Activated CD4-positive, alpha-beta memory T cell treated with anti-CD3 and anti-CD28 coated beads, Interleukin-2, amount 10 ng/mL, durations not matched to agents 7 days and 5 days (primary cell): ENCODE measurements at regions not wholly inside any gene's neighbourhood (a gene's known extent, or its start where the extent isn't known, plus 50 kb on each side); places are given as distances from the start of the nearest gene placed in this dataset.

Experiments used
- CTCF ChIA-PET: fragments of 350-600 bp; sonication (Branson Sonifier 250); formaldehyde crosslinking; loops from one replicate; lab custom pipeline; 2021; ENCODE audit warnings: antibody characterized with exemption, inconsistent platforms; lab: Charles Lee
- POLR2A ChIA-PET: fragments of 350-600 bp; sonication (Branson Sonifier 250); formaldehyde crosslinking; loops from one replicate; lab custom pipeline; 2021; ENCODE audit warnings: antibody characterized with exemption; lab: Charles Lee
- DNase-seq: peaks from one replicate; pipeline ENCODE4 v3.0.0-alpha.2; 2020
- H3K27ac Mint-ChIP-seq: one replicate; pipeline ENCODE4 v1.8.0; 2021; ENCODE audit warnings: mild to moderate bottlenecking, mixed read lengths
- H3K27me3 Mint-ChIP-seq: one replicate; pipeline ENCODE4 v1.8.0; 2021; ENCODE audit warnings: mixed read lengths
- H3K36me3 Mint-ChIP-seq: one replicate; pipeline ENCODE4 v1.8.0; 2021; ENCODE audit warnings: low read depth, mixed read lengths
- H3K4me1 Mint-ChIP-seq: one replicate; pipeline ENCODE4 v1.8.0; 2021; ENCODE audit warnings: mixed read lengths
- H3K4me3 Mint-ChIP-seq: one replicate; pipeline ENCODE4 v1.8.0; 2021; ENCODE audit warnings: mild to moderate bottlenecking, mixed read lengths
- H3K9me3 Mint-ChIP-seq: one replicate; pipeline ENCODE4 v1.8.0; 2021; ENCODE audit warnings: mixed read lengths

DNA sequence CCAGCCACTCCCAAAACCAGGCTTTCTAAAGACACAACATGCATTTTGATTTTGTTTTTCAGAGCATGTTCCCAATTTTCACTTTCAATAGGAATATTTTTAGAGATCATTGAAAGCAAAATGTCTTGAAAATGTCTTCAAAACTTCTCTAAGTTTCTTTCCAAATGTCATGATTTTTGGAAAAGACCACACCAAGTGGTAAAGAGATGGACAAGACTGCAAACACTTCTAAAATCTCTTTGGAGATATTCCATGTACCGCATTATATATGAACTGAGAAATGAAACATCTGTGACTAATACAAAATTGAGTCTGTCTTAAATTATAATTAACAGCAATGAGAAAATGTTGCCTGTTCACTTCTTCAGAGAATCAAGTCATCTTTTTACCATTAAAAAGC, 418.0 kb upstream of the PKN2 start:
- no peak overlapping the region for H3K4me3 Mint-ChIP-seq
- H3K4me1 Mint-ChIP-seq, result no peaks in the 10 kb centered on the region
- ChIA-PET POLR2A (no interaction called here), CTCF (no interaction called here)
- DNase-seq, result no peak
- no peaks in the 10 kb centered on the region for H3K36me3 Mint-ChIP-seq
- no peaks in the 10 kb centered on the region for H3K9me3 Mint-ChIP-seq
- no peak overlapping the region for H3K27ac Mint-ChIP-seq
- H3K27me3 Mint-ChIP-seq, result no peaks in the 10 kb centered on the region

DNA sequence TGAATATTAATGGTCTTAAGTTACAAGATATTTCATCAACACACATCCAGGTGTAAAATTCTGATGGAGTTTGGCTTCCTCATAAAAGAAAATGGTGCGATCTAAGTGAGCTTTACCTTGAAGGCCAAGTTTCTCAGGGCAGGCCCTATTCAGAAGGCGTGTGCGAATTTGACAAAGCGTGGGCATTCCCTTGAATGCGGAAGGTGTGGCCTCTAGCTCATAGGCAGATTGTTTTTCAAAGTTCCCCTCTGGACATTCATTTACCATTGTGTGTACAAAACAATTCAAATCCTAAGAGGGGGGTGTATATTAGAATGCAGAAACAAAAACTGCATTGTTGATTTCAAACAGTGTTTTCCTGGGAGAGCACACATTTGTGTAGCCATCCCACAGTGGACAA, 411.9 kb upstream of the PKN2 start:
- Mint-ChIP-seq H3K4me3 (no peak overlapping the region), H3K4me1 (no peaks in the 10 kb centered on the region)
- POLR2A ChIA-PET, result no interaction called here

DNA sequence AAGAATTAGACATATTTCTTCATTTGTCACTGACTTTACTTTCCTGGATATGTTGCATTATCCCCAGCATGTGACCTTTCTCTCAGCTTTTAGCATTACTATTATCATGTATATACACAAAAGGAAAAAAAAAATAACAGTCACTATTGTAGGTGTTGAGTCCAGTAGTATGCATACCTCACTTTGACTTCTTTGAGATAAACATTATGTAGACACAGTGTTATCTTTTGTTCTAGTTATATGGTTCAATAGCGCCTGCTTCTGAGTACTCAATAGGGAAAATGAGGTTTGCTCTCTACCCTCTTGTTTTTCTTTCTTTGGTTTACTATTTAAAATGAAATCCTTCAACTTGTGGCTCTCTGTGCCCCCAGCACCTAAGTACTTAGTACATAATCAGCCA, 409.6 kb upstream of the PKN2 start:
- H3K4me1 Mint-ChIP-seq, result no peaks in the 10 kb centered on the region
- H3K27ac Mint-ChIP-seq, result no peak overlapping the region
- H3K27me3 Mint-ChIP-seq, result no peaks in the 10 kb centered on the region
- no peak for DNase-seq
- no peaks in the 10 kb centered on the region for H3K9me3 Mint-ChIP-seq
- POLR2A ChIA-PET, result no interaction called here
- CTCF ChIA-PET, result no interaction called here
- H3K36me3 Mint-ChIP-seq, result no peaks in the 10 kb centered on the region
- H3K4me3 Mint-ChIP-seq, result no peak overlapping the region

More for the DNA sequence above, 411.9 kb upstream of the PKN2 start:
- no peaks in the 10 kb centered on the region for H3K9me3 Mint-ChIP-seq
- no peaks in the 10 kb centered on the region for H3K27me3 Mint-ChIP-seq
- H3K36me3 Mint-ChIP-seq, result no peaks in the 10 kb centered on the region
- CTCF ChIA-PET, result no interaction called here
- no peak overlapping the region for H3K27ac Mint-ChIP-seq
- DNase-seq, result no peak

DNA sequence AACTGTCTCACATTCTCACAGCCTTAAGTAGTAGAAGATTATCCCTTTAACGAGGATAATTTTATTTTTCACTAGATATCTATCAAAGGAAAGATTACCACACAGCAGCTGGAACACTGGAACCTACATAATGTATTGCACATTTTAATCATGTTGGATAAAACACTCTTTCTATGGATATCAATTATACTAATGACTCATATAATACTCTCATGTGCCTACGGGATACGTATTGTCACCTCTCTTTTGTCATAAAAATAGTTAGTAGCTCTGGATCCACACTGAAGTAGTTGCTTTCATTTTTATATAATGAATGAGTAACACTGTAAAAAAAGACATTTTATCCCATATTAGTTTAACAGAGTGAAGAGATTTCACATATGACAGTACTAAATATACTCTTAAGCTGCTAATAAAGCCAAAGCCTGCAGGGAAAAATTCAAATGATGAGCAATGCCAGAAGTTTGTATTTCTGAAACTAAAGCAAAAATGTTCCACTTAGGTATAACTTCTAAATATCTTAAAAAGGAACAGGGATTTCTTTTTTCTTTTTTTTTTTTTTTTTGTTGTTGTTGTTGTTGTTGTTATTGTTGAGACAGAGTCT, 408.7 kb upstream of the PKN2 start:
- H3K27me3 Mint-ChIP-seq, result no peaks in the 10 kb centered on the region
- ChIA-PET CTCF (no interaction called here), POLR2A (no interaction called here)
- H3K9me3 Mint-ChIP-seq, result peaks cover 4% of the 10 kb centered on the region
- no peak for DNase-seq
- no peak overlapping the region for H3K4me3 Mint-ChIP-seq
- no peaks in the 10 kb centered on the region for H3K4me1 Mint-ChIP-seq
- no peaks in the 10 kb centered on the region for H3K36me3 Mint-ChIP-seq
- H3K27ac Mint-ChIP-seq, result no peak overlapping the region

DNA sequence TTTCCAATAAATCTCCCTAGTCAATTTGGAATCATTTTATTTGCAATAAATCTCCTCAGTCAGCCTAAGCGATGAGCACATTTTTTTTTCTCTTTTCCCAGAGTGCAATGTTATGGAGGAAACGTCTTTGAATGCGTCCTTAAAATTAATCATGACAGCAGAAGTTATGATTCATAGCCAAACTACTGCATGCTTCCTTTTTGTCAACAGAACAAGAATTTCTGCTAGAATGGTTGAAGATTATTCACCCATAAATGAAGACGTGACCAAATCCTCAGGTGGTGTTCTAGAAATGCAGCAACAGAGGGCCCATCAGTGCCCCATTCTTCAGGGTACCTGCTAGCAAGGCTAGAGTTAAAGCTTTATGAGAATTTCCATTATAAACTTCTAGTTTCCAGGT, 407.9 kb upstream of the PKN2 start:
- POLR2A ChIA-PET, result no interaction called here
- Mint-ChIP-seq H3K36me3 (no peaks in the 10 kb centered on the region), H3K4me1 (no peaks in the 10 kb centered on the region), H3K27me3 (no peaks in the 10 kb centered on the region), H3K4me3 (no peak overlapping the region), H3K9me3 (peaks cover 4% of the 10 kb centered on the region), H3K27ac (no peak overlapping the region)
- DNase-seq, result no peak
- CTCF ChIA-PET, result no interaction called here

DNA sequence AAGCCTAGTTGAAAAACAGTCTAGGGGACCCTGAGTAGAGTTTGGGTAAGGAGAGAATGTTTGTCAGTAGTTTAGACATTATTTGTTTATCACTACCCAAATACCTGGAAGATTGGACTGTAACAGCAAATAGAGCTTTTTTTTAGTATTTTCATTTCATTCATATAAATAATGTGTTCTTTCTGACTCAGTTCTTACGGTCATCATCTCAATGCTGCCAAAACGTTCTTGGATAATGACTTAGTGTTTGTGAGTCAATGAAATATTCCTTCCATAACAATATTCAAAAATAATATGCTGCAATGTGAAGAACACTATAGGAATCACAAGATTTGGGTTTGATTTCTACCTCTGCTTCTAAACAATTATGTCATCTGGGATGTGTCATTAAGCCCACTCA, 400.0 kb upstream of the PKN2 start:
- no peak for DNase-seq
- Mint-ChIP-seq H3K27me3 (no peaks in the 10 kb centered on the region), H3K36me3 (no peaks in the 10 kb centered on the region), H3K4me1 (no peaks in the 10 kb centered on the region), H3K9me3 (peaks cover 4% of the 10 kb centered on the region), H3K4me3 (no peak overlapping the region), H3K27ac (no peak overlapping the region)
- ChIA-PET CTCF (no interaction called here), POLR2A (no interaction called here)

DNA sequence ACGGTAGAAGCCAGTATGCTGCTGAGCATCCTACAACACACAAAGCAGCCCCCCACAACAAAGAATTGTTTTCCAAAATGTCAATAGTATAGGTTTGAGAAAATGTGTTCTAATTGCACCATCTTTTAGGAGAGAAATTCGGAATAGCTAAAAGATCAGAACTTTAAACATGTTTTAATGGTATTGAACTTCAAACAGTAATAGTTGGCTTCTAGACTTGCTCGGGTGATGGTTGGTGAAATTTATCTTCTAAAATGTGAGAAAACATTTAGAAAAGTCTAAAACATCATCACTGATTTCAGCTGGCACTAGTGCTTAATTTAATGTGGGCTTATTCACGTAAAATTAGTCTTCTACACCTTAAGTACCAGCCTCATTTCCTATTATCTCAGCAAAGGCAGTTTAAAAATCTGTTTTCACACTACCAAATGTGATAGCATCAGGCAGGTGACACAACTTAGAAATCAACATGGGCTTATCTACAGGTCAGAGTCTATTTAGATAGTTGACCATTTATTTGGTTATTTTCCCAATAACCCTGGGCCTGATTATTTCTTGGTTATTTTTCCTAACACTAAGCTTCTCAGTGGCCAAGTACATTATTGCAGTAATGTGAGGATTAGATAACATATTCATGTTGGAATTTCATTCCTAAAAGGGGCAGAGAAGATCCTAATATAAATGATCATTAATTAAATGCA, 399.3 kb upstream of the PKN2 start:
- POLR2A ChIA-PET, result no interaction called here
- Mint-ChIP-seq H3K9me3 (peaks cover under 1% of the 10 kb centered on the region), H3K4me1 (no peaks in the 10 kb centered on the region), H3K27me3 (no peaks in the 10 kb centered on the region), H3K4me3 (no peak overlapping the region), H3K27ac (no peak overlapping the region), H3K36me3 (no peaks in the 10 kb centered on the region)
- CTCF ChIA-PET, result no interaction called here
- no peak for DNase-seq

DNA sequence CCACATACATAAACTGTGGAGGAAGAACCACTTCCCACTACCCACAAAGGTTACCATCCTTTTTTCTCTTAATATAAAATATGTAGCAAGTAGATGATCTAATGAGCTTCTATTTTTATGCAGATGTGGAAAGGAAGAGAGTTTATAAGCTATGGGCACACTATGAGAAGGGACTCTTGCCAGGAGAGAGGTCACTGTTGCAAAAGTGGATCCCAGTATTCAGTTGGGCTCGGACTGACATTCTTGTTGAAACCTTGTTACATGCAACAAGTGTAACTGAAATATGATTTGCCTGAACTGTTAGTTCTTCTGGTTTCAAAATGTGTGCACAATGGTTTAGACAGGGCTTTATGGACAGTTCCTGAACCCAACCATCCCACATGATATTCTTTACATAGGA, 397.4 kb upstream of the PKN2 start:
- Mint-ChIP-seq H3K27me3 (no peaks in the 10 kb centered on the region), H3K27ac (no peak overlapping the region), H3K4me1 (no peaks in the 10 kb centered on the region), H3K9me3 (no peaks in the 10 kb centered on the region), H3K4me3 (no peak overlapping the region), H3K36me3 (no peaks in the 10 kb centered on the region)
- ChIA-PET CTCF (no interaction called here), POLR2A (no interaction called here)
- DNase-seq, result no peak

DNA sequence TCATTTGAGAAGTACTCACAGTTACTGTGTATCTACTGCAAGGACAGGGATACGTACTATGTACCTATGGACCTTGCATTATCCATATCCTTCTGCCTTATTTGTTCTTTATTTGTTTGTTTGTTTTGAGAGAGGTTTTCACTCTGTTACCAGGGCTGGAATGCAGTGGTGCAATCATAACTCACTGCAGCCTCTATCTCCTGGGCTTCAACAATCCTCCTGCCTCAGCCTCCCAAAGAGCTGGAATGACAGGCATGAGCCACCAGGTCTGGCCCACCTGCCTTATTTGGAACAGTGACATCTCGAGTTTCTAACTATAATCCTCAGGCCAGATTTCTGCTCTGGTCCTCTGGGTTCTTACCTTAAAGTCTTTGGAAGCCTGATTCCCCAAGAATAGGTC, 395.5 kb upstream of the PKN2 start:
- CTCF ChIA-PET, result no interaction called here

DNA sequence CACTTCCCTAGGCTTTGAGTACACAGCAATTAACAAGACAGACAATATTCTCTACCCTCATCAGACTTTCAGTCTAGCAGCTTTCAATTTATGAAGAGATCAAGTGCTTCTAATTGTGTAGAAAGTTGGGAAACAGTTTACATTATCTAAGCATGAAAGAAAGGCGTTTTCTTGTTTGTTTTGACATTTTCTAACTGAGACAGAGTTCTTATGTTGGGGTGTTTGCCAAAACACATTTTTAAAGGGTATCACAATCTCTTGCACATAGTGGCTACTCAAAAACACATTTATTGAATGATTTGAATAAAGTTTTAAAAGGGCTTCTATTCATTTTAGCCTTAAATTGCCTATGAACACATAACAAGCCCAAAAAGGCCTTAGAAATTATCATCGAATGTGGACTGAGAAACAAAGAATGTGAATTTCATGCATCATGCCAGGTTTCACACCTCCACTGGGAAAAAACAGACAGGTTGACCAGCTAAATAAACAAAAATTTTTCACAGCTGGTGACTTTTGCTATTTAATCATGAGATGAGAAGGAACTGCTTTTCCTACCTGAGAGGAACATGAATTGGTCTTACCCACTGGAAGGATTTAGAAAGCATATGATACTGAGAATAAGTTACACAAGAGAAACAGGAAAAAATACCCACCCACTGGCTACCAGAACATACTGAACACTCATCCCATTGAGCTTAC, 394.5 kb upstream of the PKN2 start:
- Mint-ChIP-seq H3K27ac (no peak overlapping the region), H3K27me3 (peaks cover 1% of the 10 kb centered on the region), H3K36me3 (no peaks in the 10 kb centered on the region), H3K4me1 (no peaks in the 10 kb centered on the region), H3K4me3 (no peak overlapping the region), H3K9me3 (no peaks in the 10 kb centered on the region)
- POLR2A ChIA-PET, result no interaction called here
- DNase-seq, result no peak
- CTCF ChIA-PET, result no interaction called here

More for the DNA sequence above, 395.5 kb upstream of the PKN2 start:
- Mint-ChIP-seq H3K4me3 (no peak overlapping the region), H3K4me1 (no peaks in the 10 kb centered on the region), H3K9me3 (no peaks in the 10 kb centered on the region), H3K27me3 (no peaks in the 10 kb centered on the region), H3K36me3 (no peaks in the 10 kb centered on the region), H3K27ac (no peak overlapping the region)
- no peak for DNase-seq
- POLR2A ChIA-PET, result no interaction called here

DNA sequence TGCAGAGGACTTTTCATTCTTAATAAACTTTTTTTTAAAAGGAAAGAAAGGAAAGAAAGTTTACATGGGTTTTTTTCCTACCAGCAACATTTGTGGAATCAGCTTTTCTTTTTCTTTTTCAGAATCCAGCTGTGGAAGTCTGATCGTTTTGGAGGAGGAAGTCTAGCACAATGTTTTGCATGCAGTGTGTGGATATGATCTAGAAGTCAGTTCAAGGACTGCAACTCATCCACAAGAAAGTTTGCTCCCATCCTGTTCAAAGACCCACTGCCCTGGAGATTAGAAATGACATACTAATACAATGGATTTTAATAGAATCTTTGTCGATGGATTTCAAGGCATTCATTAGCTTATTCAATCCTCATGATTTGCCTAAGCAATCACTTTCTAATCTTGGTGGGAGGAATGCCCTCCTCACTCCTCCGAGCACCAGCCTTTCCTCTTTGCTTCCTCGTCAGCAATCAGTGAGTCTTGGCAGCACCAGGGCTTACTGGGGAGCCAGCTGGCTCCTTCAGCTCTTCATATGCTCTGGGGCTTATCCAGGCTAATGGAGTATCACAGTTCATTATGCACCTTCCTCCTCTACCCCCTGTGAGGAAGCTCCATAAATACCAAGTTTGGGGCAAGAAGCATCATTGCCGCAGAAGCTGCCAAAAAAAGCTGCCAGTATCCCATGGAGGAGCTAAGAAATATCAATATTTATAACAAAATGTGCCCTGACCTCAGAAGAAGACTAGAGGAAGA, 392.3 kb upstream of the PKN2 start:
- ChIA-PET CTCF (no interaction called here), POLR2A (no interaction called here)
- Mint-ChIP-seq H3K27ac (no peak overlapping the region), H3K4me1 (no peaks in the 10 kb centered on the region), H3K27me3 (peaks cover 1% of the 10 kb centered on the region), H3K4me3 (no peak overlapping the region), H3K36me3 (no peaks in the 10 kb centered on the region), H3K9me3 (no peaks in the 10 kb centered on the region)
- no peak for DNase-seq

DNA sequence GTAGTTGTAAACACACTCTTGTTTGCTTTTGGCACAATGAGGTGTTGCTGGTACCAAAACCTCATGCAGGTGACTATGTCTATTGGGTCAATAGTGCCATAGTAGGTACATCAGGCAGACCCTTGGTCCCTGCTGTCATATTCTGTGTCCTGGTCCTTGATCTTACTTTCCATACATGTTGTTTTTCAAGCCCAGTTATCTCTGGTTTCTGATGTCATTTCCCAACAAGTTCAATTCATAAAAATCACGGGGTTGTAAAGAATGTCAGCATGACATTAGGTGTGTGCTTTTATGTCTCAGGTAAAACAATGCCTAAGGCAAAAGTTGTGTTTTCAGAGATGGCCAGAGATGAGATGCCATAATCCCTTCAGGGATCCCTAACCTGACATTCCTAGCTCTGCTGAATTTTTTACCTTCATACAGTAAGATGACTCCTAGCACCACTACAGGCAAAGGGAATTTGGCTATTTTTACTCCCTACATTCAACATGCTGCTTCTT, 390.3 kb upstream of the PKN2 start:
- H3K27me3 Mint-ChIP-seq, result peaks cover 1% of the 10 kb centered on the region
- no peak for DNase-seq
- H3K36me3 Mint-ChIP-seq, result no peaks in the 10 kb centered on the region
- no peaks in the 10 kb centered on the region for H3K9me3 Mint-ChIP-seq
- POLR2A ChIA-PET, result no interaction called here
- H3K4me1 Mint-ChIP-seq, result no peaks in the 10 kb centered on the region
- H3K27ac Mint-ChIP-seq, result no peak overlapping the region
- CTCF ChIA-PET, result no interaction called here
- H3K4me3 Mint-ChIP-seq, result no peak overlapping the region

DNA sequence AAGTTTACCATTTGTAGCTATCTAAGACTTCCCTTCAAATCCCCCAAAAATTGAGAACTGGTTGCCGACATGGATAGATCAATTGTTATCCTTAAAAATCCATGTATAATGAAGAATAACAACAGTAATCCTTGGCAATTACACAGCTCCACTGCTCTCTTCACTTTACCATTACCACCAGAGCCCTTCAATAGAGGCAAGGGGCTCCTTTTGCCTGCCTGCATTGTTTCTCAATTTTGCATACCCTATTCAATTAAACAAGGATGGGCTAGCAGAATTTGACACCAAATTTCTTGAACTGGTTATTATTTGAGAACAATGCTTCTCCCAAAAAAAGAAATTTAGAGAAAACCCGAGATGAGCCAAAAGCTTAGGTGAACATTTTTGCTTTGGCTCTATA, 387.8 kb upstream of the PKN2 start:
- Mint-ChIP-seq H3K36me3 (no peaks in the 10 kb centered on the region), H3K27ac (no peak overlapping the region), H3K4me1 (no peaks in the 10 kb centered on the region), H3K9me3 (no peaks in the 10 kb centered on the region), H3K27me3 (peaks cover 1% of the 10 kb centered on the region), H3K4me3 (no peak overlapping the region)
- DNase-seq, result no peak
- POLR2A ChIA-PET, result no interaction called here
- CTCF ChIA-PET, result no interaction called here
